ENCODE measurements at regions not wholly inside any gene's neighbourhood (a gene's known extent, or its start where the extent isn't known, plus 50 kb on each side); places are given as distances from the start of the nearest gene placed in this dataset.

DNA sequence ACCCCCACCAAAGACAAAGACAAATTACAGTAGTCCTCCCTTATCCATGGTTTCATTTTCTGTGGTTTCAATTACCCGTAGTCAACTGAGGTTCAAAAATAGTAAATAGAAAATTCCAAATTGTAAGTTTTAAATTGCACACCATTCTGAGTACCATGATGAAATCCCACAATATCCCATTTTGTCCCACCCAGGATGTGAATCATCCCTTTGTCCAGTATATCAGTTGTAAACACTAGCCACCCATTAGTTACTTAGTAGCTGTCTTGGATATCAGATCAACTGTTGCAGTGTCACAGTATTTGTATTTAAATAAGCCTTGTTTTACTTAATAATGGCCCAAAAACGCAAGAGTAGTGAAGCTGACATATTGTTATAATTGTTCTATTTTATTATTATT lies 364.0 kb upstream of the ARID1B start:
- TF ChIP-seq OSR1 (CRISPR knock-in tag; IDR thresholded peaks at IDR 0.05) (no peak), GLIS3 (CRISPR knock-in tag; IDR thresholded peaks at IDR 0.05) (no peak), ZNF8 (CRISPR knock-in tag; IDR thresholded peaks at IDR 0.05) (no peak)
- no peak for ATAC-seq

DNA sequence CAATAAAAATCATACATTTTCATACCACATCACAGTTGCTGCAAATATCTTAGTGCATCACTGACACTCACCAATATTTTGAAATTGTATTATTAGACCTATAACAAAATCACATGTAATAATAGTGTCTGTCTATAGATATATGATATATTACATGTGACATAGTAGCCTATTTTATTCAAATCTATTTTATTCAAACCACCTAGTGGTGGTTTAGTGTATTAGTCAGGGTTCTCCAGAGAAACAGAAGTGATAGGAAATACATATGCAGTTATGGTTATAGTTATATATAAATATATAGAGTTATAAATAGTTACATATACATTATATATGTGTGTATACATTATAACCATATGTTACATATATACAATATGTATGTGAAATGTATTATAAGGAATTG lies 366.5 kb upstream of the ARID1B start:
- TF ChIP-seq ZC3H10 (CRISPR knock-in tag; IDR thresholded peaks at IDR 0.05) (no peak), ISL1 (CRISPR knock-in tag; IDR thresholded peaks at IDR 0.05) (no peak), ARNTL (CRISPR knock-in tag; IDR thresholded peaks at IDR 0.05; ENCODE audit: borderline replicate concordance, low read depth) (no peak), ZFP30 (CRISPR knock-in tag; IDR thresholded peaks at IDR 0.05) (no peak), TCF4 (CRISPR knock-in tag; IDR thresholded peaks at IDR 0.05; ENCODE audit: borderline replicate concordance) (no peak), BACH2 (CRISPR knock-in tag; IDR thresholded peaks at IDR 0.05; ENCODE audit: borderline replicate concordance) (no peak), ZFP3 (CRISPR knock-in tag; IDR thresholded peaks at IDR 0.05) (no peak), CSDC2 (CRISPR knock-in tag; IDR thresholded peaks at IDR 0.05) (no peak), ZNF8 (CRISPR knock-in tag; IDR thresholded peaks at IDR 0.05) (no peak), OSR1 (CRISPR knock-in tag; IDR thresholded peaks at IDR 0.05) (no peak), ESRRG (CRISPR knock-in tag; IDR thresholded peaks at IDR 0.05) (no peak), TOX (CRISPR knock-in tag; IDR thresholded peaks at IDR 0.05; ENCODE audit: borderline replicate concordance) (no peak), ZNF565 (CRISPR knock-in tag; conservative IDR thresholded peaks at IDR 0.05; ENCODE audit: low read depth) (no peak), PPARA (CRISPR knock-in tag; IDR thresholded peaks at IDR 0.05; ENCODE audit: borderline replicate concordance) (no peak)
- TF ChIP-seq, protein P1, sequence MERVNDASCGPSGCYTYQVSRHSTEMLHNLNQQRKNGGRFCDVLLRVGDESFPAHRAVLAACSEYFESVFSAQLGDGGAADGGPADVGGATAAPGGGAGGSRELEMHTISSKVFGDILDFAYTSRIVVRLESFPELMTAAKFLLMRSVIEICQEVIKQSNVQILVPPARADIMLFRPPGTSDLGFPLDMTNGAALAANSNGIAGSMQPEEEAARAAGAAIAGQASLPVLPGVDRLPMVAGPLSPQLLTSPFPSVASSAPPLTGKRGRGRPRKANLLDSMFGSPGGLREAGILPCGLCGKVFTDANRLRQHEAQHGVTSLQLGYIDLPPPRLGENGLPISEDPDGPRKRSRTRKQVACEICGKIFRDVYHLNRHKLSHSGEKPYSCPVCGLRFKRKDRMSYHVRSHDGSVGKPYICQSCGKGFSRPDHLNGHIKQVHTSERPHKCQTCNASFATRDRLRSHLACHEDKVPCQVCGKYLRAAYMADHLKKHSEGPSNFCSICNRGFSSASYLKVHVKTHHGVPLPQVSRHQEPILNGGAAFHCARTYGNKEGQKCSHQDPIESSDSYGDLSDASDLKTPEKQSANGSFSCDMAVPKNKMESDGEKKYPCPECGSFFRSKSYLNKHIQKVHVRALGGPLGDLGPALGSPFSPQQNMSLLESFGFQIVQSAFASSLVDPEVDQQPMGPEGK (CRISPR knock-in tag; IDR thresholded peaks at IDR 0.05; ENCODE audit: borderline replicate concordance), result no peak
- no peak for ATAC-seq

DNA sequence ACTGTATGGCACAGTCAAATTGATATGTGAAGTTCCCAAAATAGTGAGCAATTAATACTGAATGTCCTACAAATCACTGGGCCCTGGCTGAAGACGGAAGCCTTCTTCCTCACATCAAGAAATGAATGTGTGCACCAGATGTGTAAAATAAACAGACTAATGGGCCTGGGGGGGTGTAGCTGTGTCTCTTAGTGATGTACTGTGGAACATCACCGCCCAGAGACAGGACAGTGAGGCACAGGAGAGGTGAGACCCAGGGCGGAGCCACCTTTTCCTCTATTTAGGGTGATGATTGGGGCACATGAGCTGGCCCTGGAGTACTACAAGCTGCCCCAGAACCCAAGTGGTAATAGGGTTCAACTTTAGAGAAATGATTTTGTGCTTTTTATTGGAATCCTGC lies 368.5 kb upstream of the ARID1B start:
- no peak for ATAC-seq
- TF ChIP-seq ZNF8 (CRISPR knock-in tag; IDR thresholded peaks at IDR 0.05) (no peak), TCF4 (CRISPR knock-in tag; IDR thresholded peaks at IDR 0.05; ENCODE audit: borderline replicate concordance) (no peak), RARB (CRISPR knock-in tag; IDR thresholded peaks at IDR 0.05) (no peak), PPARA (CRISPR knock-in tag; IDR thresholded peaks at IDR 0.05; ENCODE audit: borderline replicate concordance) (no peak)

DNA sequence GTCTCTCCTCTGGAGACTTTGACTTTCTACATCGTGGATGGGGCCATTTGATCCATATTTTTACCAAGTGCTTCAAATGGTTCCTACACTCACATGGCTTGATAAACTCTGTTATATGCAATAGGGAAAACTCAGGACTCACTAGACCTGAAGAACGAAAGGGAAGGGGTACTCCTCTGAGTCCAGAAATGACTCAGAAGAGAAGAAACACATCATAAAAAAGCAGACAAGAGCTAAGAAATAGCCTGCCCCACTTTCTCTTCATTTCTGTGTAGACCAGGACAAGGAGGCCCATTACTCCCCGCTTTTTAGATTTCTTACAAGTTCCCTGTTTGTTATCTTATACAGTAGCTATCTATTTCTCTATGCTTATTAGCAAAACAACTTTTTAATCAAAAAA lies 369.8 kb upstream of the ARID1B start:
- ATAC-seq, result no peak
- no peak for TF ChIP-seq ARNTL (CRISPR knock-in tag; IDR thresholded peaks at IDR 0.05; ENCODE audit: borderline replicate concordance, low read depth)
- TF ChIP-seq RARB (CRISPR knock-in tag; IDR thresholded peaks at IDR 0.05), result no peak
- TF ChIP-seq TOX (CRISPR knock-in tag; IDR thresholded peaks at IDR 0.05; ENCODE audit: borderline replicate concordance), result no peak
- no peak for TF ChIP-seq ZFP3 (CRISPR knock-in tag; IDR thresholded peaks at IDR 0.05)
- TF ChIP-seq, protein P2, sequence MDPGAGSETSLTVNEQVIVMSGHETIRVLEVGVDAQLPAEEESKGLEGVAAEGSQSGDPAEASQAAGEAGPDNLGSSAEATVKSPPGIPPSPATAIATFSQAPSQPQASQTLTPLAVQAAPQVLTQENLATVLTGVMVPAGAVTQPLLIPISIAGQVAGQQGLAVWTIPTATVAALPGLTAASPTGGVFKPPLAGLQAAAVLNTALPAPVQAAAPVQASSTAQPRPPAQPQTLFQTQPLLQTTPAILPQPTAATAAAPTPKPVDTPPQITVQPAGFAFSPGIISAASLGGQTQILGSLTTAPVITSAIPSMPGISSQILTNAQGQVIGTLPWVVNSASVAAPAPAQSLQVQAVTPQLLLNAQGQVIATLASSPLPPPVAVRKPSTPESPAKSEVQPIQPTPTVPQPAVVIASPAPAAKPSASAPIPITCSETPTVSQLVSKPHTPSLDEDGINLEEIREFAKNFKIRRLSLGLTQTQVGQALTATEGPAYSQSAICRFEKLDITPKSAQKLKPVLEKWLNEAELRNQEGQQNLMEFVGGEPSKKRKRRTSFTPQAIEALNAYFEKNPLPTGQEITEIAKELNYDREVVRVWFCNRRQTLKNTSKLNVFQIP (CRISPR knock-in tag; IDR thresholded peaks at IDR 0.05; ENCODE audit: borderline replicate concordance, low read depth), result no peak
- TF ChIP-seq ZNF70 (CRISPR knock-in tag; IDR thresholded peaks at IDR 0.05), result no peak
- TF ChIP-seq OSR1 (CRISPR knock-in tag; IDR thresholded peaks at IDR 0.05), result no peak
- no peak for TF ChIP-seq ZFP30 (CRISPR knock-in tag; IDR thresholded peaks at IDR 0.05)
- TF ChIP-seq, protein P3, sequence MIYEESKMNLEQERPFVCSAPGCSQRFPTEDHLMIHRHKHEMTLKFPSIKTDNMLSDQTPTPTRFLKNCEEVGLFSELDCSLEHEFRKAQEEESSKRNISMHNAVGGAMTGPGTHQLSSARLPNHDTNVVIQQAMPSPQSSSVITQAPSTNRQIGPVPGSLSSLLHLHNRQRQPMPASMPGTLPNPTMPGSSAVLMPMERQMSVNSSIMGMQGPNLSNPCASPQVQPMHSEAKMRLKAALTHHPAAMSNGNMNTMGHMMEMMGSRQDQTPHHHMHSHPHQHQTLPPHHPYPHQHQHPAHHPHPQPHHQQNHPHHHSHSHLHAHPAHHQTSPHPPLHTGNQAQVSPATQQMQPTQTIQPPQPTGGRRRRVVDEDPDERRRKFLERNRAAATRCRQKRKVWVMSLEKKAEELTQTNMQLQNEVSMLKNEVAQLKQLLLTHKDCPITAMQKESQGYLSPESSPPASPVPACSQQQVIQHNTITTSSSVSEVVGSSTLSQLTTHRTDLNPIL (CRISPR knock-in tag; IDR thresholded peaks at IDR 0.05; ENCODE audit: low read depth), result no peak
- TF ChIP-seq GLIS3 (CRISPR knock-in tag; IDR thresholded peaks at IDR 0.05), result no peak
- TF ChIP-seq SNAI2 (CRISPR knock-in tag; IDR thresholded peaks at IDR 0.05), result no peak
- no peak for TF ChIP-seq ZNF565 (CRISPR knock-in tag; conservative IDR thresholded peaks at IDR 0.05; ENCODE audit: low read depth)
- no peak for TF ChIP-seq ESRRG (CRISPR knock-in tag; IDR thresholded peaks at IDR 0.05)
- no peak for TF ChIP-seq ISL1 (CRISPR knock-in tag; IDR thresholded peaks at IDR 0.05)
- TF ChIP-seq, protein P4, sequence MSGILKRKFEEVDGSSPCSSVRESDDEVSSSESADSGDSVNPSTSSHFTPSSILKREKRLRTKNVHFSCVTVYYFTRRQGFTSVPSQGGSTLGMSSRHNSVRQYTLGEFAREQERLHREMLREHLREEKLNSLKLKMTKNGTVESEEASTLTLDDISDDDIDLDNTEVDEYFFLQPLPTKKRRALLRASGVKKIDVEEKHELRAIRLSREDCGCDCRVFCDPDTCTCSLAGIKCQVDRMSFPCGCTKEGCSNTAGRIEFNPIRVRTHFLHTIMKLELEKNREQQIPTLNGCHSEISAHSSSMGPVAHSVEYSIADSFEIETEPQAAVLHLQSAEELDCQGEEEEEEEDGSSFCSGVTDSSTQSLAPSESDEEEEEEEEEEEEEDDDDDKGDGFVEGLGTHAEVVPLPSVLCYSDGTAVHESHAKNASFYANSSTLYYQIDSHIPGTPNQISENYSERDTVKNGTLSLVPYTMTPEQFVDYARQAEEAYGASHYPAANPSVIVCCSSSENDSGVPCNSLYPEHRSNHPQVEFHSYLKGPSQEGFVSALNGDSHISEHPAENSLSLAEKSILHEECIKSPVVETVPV (CRISPR knock-in tag; IDR thresholded peaks at IDR 0.05), result no peak
